GM10248 (cell line): ENCODE measurements at regions not wholly inside any gene's neighbourhood (a gene's known extent, or its start where the extent isn't known, plus 50 kb on each side); places are given as distances from the start of the nearest gene placed in this dataset.
"Not testable (repeated sequence)": the region's sequence is repeated elsewhere in the genome, so short reads cannot be mapped to it uniquely, and the experiment has no call there.

Source experiments
- CTCF ChIA-PET: fragments of 300-600 bp; sonication (Branson Sonifier 250); formaldehyde crosslinking; extraction: SDS; loops from one replicate; lab custom pipeline; 2021; ENCODE audit warnings: antibody characterized with exemption; lab: Yijun Ruan, JAX
- POLR2A ChIA-PET: fragments of 350-650 bp; sonication (Branson Sonifier 250); formaldehyde crosslinking; extraction: SDS; loops from one replicate; lab custom pipeline; 2020; ENCODE audit warnings: antibody characterized with exemption; lab: Yijun Ruan, JAX
- DNase-seq: peaks from one replicate; pipeline ENCODE4 v3.0.0; 2012; ENCODE audit errors: extremely low spot score
- TF ChIP-seq, protein P1 (sequence below): IDR thresholded peaks from 2 replicates; pipeline ENCODE4 v1.5.1; 2012; ENCODE audit warnings: mild to moderate bottlenecking, low read depth; ENCODE audit errors: extremely low read depth, missing control alignments, control extremely low read depth

DNA sequence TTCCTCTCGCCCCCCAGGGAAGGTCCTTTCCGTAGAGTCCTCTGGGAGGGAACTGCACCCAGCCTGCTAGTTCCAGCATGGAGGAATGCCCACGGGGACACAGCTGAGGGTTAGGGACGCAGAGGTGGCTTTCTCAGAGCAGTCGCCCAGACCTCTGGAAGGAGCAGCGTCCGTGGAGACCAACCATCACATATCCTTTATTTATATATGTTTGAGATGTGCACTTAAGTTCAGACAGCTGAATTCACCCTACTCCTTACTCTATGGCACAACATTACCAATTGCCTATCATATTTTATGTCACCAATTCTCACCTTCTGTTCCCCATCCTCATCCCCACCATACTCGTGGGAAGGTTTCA lies 305.6 kb upstream of the DIO3 start:
- TF ChIP-seq, protein P1, sequence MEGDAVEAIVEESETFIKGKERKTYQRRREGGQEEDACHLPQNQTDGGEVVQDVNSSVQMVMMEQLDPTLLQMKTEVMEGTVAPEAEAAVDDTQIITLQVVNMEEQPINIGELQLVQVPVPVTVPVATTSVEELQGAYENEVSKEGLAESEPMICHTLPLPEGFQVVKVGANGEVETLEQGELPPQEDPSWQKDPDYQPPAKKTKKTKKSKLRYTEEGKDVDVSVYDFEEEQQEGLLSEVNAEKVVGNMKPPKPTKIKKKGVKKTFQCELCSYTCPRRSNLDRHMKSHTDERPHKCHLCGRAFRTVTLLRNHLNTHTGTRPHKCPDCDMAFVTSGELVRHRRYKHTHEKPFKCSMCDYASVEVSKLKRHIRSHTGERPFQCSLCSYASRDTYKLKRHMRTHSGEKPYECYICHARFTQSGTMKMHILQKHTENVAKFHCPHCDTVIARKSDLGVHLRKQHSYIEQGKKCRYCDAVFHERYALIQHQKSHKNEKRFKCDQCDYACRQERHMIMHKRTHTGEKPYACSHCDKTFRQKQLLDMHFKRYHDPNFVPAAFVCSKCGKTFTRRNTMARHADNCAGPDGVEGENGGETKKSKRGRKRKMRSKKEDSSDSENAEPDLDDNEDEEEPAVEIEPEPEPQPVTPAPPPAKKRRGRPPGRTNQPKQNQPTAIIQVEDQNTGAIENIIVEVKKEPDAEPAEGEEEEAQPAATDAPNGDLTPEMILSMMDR, result no peak
- ChIA-PET CTCF (interaction anchor here (0.8 kb wide), 1 partner anchor 24 kb away, joined by 3 read pairs; no protein-coding TSS in a partner anchor), POLR2A (no interaction called here)
- DNase-seq, result no peak

DNA sequence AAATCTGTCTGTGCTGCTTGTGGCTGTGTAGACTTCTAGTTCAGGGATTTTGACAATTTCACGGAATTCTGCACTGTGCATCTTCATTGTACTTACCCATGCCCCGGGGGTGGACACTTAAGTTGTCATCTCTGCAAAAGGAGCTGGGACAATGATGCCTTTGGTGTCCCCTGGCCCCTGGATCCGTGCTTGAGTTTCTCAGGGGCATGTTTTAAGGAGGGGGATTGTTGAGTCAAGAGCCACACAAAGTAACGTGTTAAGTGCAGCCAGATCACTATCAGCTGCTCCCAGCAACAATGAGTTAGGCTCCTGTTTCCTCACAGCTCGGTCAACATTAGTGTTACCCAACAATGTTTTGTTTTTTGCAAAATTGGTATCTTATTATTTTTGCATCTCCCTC lies 305.0 kb upstream of the DIO3 start:
- DNase-seq, result no peak
- ChIA-PET POLR2A (no interaction called here), CTCF (interaction anchor here (0.8 kb wide), 1 partner anchor 24 kb away, joined by 3 read pairs; no protein-coding TSS in a partner anchor)
- TF ChIP-seq, protein P1, result no peak

GRCh38 chr14:101257551-101257950 lies 303.7 kb upstream of the DIO3 start:
- DNase-seq, result no peak
- ChIA-PET CTCF (interaction anchor here (1.8 kb wide), 1 partner anchor 36 kb away, joined by 4 read pairs; no protein-coding TSS in a partner anchor), POLR2A (no interaction called here)
- TF ChIP-seq, protein P1, result no peak

- TF ChIP-seq, protein P1, result no peak
- DNase-seq, result no peak
- POLR2A ChIA-PET, result no interaction called here
- CTCF ChIA-PET, result no interaction called here
These were observed 301.5 kb upstream of the DIO3 start for GRCh38 chr14:101259748-101260147.

- DNase-seq, CTCF ChIA-PET, POLR2A ChIA-PET: not testable (repeated sequence)
These were observed 294.9 kb upstream of the DIO3 start for GRCh38 chr14:101266441-101266840.

GRCh38 chr14:101273091-101273490 lies 288.2 kb upstream of the DIO3 start:
- ChIA-PET CTCF (no interaction called here), POLR2A (no interaction called here)
- TF ChIP-seq, protein P1, result no peak
- no peak for DNase-seq

GRCh38 chr14:101276309-101277091 lies 284.8 kb upstream of the DIO3 start:
- TF ChIP-seq, protein P1, result no peak
- ChIA-PET POLR2A (no interaction called here), CTCF (no interaction called here)
- no peak for DNase-seq
